ENCODE measurements at regions not wholly inside any gene's neighbourhood (a gene's known extent, or its start where the extent isn't known, plus 50 kb on each side); places are given as distances from the start of the nearest gene placed in this dataset.

DNA sequence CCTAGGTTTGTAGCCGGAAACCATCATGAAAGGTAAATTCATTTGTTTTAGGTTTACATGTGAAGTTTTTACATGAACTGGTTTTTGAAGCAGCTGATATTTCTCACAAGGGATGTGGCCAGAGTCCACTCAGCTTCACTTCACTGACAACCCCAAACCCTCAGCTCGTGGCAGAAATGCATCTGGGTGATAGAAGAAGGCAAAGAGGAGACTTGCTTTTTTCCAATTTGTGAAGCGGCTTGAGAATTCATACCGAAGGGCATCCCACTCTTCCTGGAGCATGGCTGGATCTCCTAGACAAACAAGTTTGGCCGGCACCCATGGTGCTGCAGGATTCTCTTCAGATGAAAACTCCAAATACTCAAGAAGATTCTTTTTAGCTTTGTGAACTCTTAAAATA, 392.8 kb upstream of the CNR1 start:
- DNase-seq = no peak

DNA sequence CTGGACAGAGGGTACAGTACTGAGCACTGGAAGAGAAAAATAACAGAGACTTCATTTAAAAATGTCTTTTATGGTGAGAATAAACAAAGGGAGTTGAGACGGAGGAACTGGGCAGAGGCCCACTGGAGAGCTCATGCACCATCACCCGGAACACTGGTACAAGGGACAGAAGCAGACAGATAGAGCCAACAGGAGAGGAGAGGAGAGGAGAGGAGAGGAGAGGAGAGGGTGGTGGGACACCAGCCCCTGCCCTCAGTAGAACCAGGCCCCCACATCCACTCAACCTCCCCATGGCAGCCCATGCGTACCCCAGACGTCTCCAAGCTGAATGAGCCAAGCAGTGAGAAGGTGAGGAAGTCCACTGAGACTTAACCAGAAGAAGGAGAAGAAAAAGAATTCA, 390.5 kb upstream of the CNR1 start:
- no peak for DNase-seq

DNA sequence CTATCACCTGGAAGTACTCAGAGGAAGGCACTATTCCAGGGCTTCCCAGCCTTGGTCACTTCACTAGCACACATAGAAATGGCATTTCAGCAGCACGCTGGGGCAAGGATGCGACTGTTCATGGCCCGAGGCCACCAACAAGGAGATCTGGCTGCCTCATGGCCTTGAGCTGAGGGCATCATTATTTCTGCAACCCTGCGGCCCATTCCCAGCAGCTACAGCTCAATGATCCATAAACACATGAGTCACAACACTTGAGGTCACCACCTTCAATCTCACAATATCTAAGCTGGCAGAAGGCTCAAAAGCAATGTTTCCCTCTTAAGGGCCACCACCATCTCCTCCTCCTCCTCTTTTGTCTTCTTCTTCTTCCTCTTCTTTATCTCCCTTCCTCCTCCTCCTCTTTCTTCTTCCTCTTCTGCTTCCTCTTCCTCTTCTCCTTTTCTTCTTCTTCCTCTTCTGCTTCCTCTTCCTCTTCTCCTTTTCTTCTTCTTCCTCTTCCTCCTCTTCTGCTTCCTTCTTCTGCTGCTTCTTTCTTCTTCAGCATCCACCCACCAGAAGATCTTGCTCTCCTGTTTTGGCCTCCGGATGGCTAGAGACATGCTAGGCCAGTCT, 382.9 kb upstream of the CNR1 start:
- no peak for DNase-seq

DNA sequence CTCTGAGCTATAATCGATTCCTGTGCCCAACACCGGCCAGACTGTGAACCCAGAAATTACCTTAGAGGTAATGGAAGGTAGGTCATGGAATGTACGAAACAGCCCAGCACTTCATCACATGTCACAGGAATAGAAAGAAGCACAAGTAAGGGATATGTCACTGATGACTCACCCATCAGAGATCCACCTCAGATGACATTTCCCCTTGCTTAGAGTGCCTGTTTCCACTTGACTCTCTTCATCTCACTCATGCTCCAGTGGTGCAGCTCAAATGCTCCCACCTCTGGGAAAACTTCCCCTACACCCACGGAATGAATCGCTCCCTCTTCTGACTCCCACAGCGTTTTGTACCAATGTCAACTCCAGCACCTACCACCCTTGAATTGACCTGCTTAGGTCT, 381.6 kb upstream of the CNR1 start:
- DNase-seq = no peak

DNA sequence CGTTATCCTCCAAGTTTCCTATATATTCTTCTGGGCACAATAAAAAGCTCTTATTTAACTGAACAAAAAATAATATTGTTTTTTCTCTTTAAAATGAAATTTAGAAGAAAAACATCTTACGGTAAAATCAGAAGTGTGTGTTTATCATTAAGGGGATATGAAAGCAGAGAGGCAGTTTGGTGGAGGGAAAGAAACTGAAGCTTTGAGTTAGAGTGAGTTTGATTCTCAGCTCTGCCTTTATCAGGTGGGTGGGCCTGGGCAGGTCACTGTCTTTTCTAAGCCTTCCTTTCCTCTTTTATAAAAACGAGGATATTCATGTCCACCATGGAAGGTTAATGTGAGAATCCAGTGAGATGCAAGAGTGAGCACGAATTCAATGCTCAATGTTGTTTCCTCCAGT, 379.8 kb upstream of the CNR1 start:
- no peak for DNase-seq

DNA sequence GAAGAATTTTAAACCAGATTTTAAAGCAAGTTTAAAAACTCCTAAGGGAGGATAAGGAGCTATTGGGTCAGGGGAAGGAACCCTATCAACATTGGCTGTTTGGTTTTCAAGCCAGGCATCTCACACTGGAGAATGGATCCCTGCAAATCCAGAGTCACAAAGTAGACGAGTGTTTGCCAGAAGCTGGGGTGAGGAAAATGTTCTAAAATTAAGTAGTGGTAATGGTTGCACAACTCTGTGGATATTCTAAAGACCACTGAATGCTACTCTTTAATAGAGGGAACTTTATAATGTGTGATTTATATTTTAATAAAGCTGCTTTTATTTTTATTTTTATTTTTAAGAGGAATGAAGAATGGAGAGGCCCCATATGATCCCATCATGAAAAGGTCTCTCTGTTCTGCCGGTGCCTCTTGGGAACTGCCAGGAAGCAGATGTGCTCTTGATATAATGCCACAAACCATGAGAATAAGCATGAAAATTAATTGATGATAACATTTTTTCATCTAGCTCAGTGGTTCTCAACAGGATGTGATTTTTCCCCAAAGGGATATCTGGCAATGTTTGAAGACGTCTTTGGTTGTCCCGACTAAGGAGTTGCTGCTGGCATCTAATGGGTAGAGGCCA, 379.0 kb upstream of the CNR1 start:
- no peak for DNase-seq

DNA sequence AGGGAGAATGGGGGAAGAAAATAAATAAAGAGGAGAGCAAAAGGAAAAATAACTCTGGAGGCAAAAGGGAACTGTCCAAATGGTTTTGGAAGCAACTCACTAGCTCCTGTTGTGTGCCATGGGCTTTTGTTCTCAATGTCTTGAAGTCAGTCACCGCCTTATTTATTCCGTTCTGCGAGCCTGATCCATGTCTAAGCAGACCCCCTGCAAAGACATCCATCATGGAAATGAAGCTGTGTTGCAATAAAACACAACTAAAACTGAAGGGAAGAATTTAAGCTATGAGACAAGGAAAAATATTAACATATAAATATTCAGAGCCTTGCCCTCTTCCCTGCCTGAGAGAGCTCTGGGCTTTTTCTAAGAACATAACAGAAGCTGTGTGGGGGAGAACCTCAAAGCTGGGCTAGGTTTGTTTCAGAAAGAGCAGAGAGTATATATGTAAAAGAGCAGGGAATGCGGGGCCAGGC, 373.2 kb upstream of the CNR1 start:
- no peak for DNase-seq

DNA sequence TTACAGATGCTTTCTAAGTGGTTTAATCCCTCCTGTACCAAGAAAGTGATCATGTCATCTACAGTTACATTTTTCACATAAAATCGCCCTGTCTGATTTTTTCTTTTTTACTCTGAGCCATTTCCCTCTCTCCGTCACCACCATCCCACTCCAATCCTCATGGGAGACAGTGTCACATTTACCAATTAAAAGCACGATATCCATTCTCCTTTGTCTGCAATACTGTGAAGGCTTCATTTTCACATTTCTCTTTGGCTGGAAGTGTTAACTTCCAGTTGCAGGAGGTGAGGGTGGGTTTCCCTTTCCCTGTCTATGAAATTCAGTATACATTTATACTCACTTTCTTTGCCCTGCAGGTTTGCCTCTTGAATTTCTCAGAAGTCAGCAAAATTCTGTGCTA, 372.7 kb upstream of the CNR1 start:
- DNase-seq = no peak

DNA sequence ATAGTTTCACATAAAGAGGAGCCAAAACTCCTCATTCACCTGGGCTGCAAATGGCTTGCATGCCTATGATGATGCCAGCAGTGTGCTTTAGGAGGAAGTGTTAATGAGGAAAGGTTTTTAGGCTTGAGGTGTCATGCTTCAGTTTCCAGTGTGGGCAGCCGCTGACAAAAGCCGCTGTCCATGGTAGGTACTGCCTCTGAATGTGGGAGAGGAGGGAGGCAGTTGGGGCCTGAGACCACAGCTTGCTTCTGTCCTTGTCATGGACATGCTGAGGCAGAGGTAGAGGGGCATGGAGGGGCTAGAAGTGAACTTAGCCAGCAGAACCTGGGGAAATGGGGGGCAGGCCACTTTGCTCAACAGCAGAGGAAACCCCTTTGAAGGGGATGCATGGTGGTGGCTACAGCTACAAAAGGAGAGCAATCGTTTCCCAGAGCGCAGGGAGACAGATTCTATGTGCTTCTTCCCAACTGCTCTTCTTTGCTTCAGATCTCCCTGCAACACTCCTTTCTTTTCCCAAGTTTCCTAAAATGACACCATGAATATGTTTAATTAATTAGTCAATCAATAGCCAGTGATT, 372.1 kb upstream of the CNR1 start:
- no peak for DNase-seq

DNA sequence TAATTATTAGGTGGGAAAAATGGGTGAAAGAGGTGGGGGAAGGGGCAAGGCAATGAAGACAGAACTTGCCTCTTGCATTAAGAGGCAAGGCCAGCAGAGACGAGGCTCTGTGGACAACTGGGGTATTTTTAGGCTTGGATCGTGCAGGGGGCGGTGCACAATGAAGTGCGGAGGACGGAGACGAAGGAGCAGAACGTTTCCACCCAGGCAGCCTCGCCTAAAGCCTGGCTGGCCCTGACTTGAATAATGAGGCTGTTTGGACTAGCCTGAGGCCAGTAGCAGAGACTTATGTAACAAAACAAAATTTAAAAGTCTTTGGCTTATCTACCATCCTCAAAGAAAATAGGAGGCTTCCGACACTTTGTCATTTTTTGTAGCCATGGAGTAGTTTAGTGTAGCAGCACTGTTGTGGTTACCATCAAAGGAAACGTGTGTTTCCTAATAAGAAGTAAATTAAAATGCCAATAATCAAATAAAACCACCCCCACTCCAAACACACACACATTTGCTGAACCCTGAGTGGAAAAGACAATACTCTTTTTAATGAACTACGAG, 370.0 kb upstream of the CNR1 start:
- DNase-seq = no peak

DNA sequence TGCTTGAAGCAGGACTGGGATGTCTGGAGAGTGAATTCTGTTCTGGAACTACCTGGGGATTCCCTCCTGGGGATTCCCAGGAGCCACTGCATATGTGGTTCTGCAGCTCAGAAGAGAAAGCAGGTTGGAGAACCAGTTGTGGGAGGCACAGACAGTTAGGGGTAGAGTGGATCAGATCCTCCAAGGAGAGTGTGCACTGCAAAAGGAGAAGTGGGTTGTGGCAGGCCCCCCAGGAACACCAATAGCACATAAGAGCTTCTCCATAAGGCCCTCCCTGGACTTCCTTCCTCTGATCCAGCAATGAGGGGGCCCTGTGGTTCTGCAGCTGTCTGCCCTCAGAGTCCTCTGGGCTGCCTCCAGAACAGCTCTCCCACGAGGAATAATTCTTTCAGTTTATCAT, 369.2 kb upstream of the CNR1 start:
- DNase-seq = no peak

DNA sequence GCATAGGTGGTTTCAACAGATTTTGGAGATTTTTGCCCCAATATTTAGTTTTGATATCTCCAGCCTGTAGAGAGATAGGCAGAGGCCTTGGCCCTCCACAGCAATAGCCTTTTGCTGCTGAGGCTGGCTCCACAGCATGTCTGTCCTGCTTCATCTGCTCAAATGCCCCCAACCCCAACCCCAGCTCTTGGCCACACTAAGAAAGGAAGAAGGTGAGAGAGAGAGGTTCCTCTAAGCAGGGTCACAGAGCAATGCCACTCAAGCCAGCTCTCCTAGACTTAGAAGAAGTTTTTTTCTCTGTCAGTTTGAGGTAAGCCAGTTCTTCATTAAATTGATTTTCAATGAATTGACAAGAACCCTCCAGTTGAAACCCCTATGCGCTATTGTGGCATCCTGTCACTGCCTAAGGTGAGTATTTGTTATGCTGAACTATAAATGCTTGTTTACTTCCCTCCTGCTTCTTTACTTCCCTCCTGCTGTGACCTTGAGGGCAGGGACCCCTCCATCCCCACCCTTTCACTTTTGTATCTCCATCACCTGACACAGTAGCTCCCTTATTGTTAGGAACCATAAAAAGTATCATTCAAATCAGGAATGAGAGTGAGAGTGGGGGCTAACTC, 366.2 kb upstream of the CNR1 start:
- DNase-seq = no peak

DNA sequence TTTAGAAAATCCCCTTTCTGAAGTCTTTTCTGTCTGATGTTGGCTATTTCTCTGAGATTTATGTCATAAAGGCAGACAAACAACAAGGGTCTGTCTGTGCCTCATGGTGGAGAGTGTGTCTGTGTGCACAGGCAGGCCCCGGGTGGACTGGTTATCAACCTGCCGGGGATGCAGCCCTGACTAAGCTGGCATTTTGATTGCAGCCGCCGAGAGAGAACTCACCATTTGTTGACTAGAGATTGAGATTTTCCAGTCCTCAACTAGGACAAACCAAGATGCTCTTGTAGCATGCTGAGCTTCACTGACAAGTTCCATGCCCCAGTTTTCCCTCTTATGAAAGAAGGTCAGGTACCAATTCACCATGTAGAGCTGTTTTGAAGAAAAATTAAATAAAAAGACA, 363.6 kb upstream of the CNR1 start:
- no peak for DNase-seq

DNA sequence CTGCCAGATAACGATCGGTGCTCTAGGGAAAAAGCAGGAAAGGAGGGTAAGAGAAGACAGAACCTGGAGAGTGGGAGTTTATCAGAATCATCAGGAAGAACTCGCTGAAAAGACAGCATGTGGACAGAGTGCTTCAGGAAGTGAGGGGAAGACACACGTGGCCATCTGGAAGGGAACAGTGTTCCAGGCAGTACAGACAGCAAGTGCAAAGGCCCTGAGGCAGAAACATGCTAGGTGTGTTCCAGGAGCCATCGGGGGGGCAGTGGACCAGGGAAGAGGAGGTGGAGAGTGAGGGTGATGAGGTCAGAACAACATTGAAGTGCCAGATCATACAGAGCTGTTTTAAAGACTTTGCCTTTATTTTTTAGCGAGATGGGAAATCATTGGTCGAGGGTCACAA, 354.3 kb upstream of the CNR1 start:
- DNase-seq = no peak

DNA sequence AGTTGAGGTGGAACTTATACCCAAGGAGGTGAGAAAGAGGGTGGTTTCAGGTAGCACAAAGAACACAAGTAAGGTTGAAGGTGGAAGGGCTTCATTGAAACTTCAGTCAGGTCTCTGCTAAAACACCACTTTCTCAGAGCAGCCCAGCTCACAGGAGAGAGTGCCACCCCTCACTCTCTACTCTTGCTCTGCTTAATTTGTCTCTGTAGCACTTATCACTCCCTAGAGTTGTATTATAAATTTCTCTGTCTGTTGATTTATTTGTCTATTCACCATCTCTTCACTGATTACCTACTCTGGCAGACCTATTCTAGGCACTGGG, 353.8 kb upstream of the CNR1 start:
- DNase-seq = no peak

DNA sequence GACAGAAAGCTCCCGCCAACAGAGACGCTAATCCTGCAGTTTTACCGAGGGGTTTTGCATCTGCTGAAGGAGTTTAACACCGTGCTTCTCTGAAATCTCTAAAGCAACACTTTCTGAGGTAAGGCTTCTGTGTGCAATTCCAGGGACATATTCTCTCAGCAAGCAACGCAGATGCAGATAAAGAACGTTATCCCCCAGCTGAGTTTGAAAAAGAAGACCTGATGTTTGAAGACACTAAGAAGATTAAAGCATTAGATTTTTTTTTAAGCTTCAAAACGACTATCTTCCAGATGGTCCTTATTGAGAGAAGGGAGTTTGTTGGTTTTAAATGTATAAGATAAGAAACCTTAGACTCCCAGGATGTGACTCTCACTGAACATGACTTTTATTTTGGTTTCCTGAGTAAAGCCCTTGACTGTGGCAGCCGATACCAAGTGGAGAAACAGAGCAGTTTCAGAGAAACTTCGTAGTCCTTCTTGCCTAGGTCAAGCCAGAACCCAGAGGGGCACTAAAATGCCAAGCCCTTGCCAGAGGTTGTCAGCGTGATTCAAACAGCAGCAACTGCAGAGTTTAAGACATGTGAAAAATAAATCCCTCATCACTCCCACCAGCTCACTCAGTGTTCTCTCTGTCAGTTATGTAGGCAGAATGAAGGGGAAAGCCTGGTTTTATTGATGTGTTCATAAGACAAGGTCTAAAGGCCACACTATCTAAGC, 353.3 kb upstream of the CNR1 start:
- no peak for DNase-seq

DNA sequence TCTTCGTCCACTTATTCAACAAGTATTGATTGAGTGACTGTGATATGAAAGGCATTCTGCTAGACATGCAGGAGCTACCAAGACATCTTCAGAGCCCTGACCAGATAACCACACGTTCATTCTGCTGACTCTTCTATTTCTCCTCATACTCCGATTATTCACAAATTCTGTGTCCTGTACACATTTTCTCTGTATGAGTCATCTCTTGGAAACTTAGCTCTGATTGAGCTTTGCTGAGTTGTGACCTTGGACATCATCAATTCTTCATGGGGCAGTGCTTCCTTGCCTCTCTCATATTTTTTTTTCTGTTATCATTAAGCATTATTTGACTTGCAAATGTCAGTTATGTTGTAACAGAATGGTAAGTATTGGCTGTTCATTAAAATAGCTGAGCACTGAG, 351.6 kb upstream of the CNR1 start:
- DNase-seq = no peak

DNA sequence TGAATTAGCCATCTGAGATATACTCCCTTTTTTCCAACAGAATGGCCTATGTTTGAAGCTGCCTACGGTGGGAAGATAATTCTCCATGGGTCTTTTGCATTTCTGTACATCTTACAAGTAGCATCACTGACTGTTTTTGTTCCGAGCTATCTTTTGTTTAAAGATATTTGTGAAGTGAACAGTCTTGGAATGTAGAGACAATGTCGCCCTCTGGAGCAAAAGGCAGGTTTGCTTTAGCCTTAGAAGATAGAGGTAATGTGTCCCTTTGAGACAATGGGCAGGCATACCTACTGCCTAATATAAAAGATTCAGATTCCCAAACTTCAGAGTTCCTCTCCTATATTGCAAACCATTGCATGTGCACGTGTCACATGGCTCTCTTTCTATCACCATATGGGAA, 347.8 kb upstream of the CNR1 start:
- no peak for DNase-seq

DNA sequence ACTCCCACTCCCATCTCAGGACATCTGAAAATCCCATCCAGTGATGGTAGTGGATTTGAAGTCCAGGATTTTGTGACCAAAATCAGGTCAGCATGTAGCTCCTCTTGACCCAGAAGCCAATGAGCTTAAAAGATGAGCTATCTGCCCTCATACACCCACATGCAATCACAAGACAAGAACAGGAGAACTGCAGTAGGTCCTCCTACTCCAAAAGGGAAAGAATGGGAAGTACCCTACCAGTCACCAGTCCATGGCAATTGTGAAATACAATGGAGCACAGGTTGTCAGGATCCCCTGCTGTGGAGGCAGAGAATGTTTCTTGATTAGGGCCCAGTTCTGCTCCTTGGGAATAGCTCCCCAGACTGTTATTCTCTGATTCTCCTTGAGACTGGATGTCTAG, 347.3 kb upstream of the CNR1 start:
- DNase-seq = no peak

DNA sequence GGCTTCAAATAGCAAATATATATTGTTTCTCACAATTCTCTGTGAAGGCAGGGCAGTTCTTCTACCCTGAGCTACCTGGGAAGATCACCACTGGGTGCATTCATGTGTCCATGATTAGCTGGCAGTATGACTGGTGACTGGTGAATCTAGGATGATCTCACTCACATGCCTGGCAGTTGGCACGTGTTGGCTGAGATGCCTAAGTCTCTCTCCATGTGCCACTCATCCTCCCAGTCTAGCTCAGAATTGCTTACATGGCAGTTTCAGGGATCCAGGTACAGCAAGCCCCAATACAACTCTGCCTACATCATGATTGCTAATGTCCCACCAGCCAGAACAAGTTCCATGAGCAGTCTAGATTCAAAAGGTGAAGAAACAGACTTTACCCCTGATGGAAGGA, 346.8 kb upstream of the CNR1 start:
- DNase-seq = no peak

DNA sequence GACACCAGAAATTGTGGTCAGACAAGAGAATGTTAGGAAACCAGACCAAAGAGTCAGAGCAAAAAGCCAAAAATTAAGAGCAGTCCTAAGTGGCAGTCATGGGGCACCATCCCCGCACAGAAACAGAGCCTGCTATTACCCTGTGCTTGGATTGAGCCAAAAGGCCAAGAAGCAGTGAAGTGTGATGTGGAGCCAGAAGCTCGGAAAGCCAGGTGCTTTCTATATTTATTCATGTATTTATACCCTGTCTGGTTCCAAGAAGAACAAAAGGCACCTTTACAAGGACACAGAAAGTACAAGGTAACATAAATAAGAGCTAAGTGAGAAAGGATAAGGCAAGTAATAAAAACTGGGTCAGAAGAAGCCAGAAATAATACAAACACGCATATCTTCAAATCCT, 336.2 kb upstream of the CNR1 start:
- DNase-seq = no peak

DNA sequence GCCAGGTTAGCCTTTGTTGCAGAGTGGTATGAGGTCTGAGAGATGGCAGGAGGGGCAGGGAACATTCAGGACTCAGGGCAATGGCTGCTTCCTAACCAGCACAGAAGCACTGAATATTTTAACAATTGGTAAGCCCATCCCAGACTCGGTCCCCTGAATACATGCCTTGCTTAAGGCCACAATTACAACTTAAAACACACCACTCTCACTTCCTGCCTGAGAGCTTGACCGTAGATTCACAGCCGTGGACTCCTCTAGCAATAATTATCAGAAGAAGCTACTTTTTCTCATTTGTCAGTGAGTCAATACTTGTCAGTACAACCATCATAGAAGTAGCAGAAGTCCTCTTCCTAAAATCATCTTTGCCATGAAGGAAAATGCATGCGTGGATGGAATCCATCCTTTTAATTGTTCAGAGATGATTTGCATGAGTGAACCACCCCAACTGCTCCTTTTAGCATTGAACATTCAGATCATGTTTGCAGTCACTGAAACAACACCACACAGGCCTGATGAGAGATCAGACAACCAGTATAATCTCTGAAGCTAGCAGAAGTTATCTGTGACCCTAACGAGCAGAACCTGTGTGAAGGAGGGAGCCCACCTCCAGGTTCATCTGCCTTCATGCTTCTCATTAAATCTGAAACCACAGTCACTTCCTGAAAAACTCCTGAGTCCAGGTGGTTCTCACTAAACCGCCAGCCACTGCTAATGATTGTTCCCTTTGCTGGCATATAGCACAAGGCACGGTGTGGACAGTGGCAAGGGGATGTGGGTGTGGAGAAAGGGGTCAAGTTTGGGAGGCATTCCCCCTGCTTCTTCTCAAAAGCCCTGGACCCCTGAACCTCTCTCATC, 333.9 kb upstream of the CNR1 start:
- DNase-seq = no peak

DNA sequence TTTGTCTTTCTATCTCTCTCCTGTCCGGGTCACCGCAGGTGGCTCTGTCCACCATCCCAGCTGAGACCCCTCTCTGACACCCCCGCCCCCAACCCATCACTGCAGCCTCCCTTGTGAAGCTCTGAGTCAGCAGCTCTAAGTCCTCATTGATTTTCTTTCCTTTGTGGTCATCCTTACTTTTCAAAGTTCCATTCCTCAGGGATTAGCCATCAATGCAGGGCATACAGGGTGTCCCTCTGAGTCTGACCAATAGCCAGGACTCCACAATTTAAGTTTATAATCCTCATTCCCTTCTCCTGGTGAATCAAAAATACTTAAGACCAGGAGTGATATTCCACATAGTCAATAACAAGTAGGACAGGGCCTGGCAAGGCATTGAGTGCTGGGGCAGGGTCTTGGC, 333.3 kb upstream of the CNR1 start:
- DNase-seq = no peak
